Neural cell (in vitro differentiated cells): ENCODE measurements at regions not wholly inside any gene's neighbourhood (a gene's known extent, or its start where the extent isn't known, plus 50 kb on each side); places are given as distances from the start of the nearest gene placed in this dataset.

ENCODE experiments used
- CTCF ChIP-seq: fragments of 450-650 bp; IDR thresholded peaks from 2 replicates; pipeline ENCODE4 v1.5.1; 2014; ENCODE audit warnings: antibody characterized with exemption, mild to moderate bottlenecking, moderate library complexity; ENCODE audit not compliant: poor library complexity, severe bottlenecking
- EP300 ChIP-seq: fragments of 450-650 bp; conservative IDR thresholded peaks from 2 replicates; pipeline ENCODE4 v1.6.1; 2014; ENCODE audit warnings: antibody characterized with exemption, mild to moderate bottlenecking, moderate library complexity; ENCODE audit not compliant: poor library complexity, severe bottlenecking
- EZH2 ChIP-seq: fragments of 200-600, 300-800 bp; shearing (Covaris generic), sonication (generic); IDR thresholded peaks from 2 replicates; pipeline ENCODE4 v1.6.1; 2014; ENCODE audit warnings: antibody characterized with exemption, low read length, borderline replicate concordance, mild to moderate bottlenecking; ENCODE audit not compliant: insufficient read depth, poor library complexity, severe bottlenecking
- POLR2AphosphoS5 ChIP-seq: IDR thresholded peaks from 2 replicates; pipeline ENCODE4 v1.6.1; 2012
- RAD21 ChIP-seq: fragments of 450-650 bp; conservative IDR thresholded peaks from 2 replicates; pipeline ENCODE4 v1.6.1; 2014; ENCODE audit warnings: antibody characterized with exemption, mild to moderate bottlenecking, moderate library complexity

- TF ChIP-seq CTCF: no peak
- TF ChIP-seq POLR2AphosphoS5: no peak
- no peak for TF ChIP-seq EZH2
- TF ChIP-seq RAD21: no peak
- TF ChIP-seq EP300: no peak
These were observed 145.1 kb downstream of the LACC1 start for GRCh38 chr13:44024846-44025195.
